HG02938 (cell line): ENCODE measurements at regions not wholly inside any gene's neighbourhood (a gene's known extent, or its start where the extent isn't known, plus 50 kb on each side); places are given as distances from the start of the nearest gene placed in this dataset.
A peak's percentile ranks its signal among the peaks of the same experiment; 100 is the strongest.
"Not testable (repeated sequence)": the region's sequence is repeated elsewhere in the genome, so short reads cannot be mapped to it uniquely, and the experiment has no call there.

ENCODE experiments used
- ATAC-seq: cut with Tn5 transposase; IDR thresholded peaks from one replicate; pipeline ENCODE4 v1.9.1; 2021; ENCODE audit warnings: mild to moderate bottlenecking, moderate library complexity; ENCODE audit not compliant: unreplicated experiment

DNA sequence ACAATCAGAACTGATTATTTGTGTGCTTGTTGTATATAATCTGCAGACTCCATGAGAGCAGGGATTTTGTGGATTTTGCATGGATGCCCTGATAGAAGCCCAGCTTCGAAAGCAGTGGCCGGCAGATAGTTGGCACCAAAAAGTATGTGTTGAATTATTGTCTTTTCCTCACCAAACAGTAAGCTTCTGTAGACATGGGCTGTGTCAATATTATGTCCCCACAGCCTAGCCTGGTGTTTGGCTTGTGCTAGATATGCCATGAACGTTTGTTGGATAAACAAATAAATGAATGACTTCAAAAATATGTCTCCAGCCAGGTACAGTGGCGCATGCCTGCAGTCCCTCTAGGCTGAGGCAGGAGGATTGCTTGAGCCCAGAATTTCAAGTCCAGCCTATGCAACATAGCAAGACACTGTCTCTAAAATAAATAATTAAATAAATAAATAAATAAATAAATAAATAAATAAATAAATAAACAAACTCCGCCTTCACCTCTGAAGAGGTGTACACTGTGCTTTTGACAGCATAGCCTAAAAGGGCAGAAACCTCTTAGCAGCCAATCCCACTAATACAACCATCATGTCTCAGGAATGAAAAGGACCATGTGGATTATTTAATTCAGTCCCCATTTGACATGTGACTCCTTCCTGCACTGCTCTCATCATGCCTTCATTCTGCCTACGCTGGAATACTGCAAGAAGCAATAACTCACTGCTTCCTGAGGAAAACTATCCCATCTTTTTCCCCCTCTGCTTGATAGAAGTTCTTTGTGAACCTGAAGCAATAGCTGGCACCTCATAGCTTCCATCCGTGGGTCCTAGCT, 335.2 kb downstream of the FBXW7 start:
- ATAC-seq, result no peak

DNA sequence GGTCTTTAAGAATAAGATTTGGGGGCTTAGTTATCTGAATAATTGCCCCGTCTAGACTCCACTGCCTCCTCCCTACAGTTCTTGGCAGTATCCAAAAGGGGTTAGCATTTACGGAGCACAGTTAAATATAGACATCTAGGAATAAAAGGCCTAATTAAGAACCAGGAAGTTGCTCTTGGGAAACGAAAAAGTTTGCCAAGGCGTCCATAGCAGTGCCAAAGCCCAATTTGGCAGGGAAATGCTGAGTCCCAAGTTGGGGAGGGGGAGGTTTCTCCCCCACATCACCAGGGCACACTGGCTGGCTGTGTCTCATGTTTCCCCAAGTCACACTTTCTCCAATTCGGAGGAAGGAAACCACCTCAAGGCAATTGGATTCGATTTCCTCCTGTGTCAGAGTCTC, 338.7 kb downstream of the FBXW7 start:
- no peak for ATAC-seq

DNA sequence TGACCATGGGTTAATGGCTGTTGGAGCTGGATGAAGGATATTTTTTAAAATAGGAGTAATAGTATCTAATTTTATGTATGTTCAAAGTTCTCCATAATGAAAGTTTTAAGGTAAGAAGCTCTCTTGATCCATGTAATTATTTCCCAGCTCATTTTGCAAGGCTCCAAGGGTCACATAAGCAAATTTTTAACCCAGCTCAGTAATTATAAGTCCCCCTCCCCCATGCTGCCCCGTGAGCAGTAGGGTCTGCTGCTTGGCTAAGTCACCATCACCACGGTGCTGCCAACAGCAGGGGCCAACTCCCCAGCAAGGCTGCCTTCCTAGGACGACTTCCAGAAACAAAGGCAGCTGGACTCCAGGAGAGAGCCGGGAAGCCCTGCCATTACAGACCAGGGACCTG, 340.0 kb downstream of the FBXW7 start:
- no peak for ATAC-seq

DNA sequence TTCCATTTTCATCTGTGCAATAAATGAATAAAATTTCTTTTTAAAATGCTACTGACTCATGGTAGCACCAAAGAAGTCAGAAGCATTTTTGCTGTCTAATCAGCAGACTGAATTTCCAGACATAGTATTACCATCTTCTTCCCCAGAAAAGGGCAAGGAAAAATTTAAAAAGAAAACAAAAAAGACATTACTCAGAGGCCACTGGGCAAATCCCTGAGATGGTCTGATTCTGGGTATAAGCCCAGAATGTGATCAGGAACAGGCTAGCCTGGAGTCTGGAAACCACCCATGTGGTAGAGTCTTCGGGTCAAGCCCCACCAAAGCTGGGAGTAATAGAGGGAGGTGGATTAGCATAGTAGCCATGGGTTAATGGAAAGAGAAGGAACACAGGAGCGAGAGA, 342.8 kb downstream of the FBXW7 start:
- ATAC-seq, result no peak

DNA sequence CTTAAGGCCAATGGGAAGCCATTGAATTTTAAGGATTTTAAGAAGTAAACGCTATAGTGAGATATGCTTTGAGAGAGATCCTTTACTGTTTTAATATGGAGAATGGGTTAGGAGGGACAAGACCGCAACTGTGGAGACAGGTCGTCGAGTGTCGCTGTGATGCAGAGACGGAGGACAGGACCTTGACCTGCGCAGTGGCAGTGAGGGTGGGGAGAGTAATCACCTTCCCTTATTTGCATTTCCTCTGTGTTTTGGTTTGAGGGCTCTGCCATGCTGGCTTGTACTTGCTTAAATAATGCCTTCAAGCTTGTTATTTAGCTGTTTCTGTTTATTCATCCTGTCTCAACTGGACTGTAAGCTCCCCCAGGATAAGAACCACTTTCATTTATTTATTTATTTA, 345.0 kb downstream of the FBXW7 start:
- no peak for ATAC-seq

DNA sequence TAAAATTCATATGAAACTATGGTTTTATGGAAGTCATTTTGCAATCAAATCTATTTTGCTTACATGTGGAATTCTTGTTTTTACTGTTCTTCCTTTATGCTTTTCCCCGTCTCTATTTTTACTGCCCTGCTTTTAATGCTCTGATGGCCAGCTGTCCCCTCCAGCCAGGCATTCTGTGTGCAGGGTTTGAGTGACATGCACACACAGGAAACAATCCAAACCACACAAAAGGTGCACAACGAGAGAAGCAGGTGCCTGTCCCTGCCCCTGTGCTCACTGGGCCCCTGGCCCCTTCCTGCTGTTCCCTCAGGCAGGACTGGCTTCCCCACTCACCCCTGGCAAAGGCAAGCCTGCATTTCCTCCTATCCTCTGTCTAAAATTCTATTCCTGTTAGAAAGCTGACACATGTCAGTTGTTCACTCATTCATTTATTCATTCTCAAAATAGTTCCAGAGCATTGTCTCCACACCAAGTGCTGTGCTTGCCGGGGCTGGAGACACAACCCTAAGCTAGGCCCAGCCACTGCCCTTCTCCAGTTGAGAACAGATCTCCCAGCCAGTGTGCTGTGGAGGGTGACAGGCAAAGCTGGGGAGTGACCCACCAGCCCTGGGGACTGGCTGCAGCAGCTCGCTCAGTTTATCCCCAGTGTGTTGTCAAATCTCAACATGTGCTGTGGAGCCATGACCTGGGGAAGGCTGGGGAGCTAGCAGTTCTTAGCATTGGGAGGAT, 346.3 kb downstream of the FBXW7 start:
- ATAC-seq, result peak; percentile 73

DNA sequence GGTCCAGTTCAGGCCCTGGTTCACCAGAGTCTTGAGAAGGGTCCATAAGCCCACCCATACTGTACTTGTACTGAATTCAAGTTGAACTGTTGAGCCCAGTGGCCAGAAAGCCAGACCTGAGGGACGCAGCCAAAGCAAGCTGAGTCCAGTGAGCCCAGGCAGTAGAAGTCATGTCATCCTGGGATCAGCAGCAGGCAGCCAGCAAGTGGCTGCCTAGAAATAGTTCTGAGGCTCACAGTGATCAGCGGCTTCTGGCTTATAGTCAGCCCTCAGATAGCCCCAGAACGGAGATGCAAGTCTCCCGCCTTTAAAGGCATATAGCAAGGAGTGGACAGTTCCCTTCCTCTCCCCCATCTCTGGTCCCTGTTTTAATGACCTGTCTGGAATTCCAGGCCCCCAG, 347.1 kb downstream of the FBXW7 start:
- ATAC-seq, result no peak

DNA sequence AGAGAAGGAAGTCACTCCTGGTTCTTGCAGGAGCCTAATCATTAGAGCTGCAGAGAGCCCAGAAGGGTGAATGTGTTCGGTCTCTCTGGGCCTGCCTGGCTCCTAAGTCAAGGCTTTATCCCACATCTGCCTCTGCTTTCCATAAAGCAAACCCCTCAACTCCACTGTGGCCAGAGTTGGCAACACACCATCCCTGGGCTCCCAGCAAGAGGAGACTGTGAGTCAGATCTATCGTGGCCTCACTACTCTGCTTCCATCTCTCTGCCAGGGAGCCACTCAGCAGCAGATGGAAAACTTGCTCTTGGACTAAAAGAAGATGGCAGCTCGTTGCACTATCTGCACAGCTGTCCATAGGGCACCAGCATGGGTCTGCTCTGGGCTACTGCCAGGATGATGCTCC, 348.2 kb downstream of the FBXW7 start:
- no peak for ATAC-seq

DNA sequence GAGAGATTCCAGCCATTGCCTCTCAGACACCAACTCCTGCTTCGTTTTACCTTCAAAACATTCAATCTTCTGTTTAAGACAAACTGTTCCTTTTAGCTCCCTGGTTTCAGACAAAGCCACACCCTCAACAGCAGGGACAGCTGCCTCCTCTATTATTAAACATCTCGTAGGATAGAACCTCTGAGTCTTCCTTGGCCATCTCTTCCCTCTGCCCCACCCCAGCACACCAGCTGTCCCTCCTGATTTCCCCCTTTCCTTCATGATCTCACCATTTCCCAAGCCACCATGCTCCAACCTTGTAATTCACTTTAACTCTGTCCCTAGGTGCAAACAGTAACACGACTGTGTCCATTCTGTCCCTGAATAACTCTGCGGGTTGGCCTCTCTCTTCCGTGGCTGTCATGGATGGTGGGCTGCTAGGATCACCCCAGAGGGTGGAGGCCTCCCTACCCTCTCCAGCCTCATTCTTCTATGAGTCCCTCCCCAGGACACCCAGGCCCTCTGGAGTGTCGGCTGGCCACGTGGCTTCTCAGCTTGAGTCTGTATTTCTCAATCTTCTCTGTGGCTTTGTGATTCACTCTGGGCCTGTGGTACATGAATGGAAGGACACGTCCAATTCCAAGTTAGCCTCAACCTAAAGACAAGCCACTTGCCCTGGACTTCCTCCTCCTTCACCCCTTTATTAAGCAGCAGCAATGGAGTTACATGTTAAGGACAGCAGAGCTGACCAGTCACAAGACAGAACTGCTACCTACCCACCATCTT, 349.9 kb downstream of the FBXW7 start:
- ATAC-seq, result no peak

DNA sequence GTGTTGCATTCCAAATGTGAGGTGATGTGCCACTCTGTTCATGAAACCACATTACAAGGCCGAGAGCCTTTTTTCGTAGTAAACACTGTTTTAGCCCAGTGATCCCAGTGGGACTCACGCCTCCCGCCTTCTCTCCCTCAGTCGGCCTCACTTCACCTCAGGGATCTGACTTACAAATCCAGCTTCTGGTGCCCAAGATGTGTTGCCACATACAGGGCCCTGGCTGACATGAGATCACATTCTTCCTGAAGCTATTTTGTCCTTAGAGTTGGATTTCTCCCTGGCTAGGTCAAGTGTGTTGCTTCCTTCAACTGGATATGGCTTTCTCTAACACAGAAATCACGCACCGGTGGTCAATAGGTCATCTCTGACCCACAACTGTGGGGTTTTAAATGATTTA, 354.7 kb downstream of the FBXW7 start:
- no peak for ATAC-seq

DNA sequence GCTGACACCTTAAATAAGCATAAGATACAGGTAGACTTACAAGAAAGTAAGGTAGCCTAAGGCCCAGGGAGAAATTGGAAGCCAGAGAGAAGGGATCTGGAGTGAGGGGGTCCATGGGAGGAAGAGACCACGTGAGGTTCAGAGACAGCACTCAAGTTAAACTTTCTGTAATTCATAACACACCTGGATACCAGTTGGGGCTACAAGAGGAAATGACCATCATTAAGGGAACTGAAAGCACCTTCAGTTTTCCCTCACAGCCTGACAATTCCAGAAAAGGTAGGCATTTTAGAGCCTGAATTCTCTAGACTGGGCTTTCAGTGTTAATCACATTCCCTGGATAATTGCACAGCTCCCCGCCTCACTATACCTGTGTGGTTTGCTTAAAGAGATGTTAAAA, 355.5 kb downstream of the FBXW7 start:
- no peak for ATAC-seq

DNA sequence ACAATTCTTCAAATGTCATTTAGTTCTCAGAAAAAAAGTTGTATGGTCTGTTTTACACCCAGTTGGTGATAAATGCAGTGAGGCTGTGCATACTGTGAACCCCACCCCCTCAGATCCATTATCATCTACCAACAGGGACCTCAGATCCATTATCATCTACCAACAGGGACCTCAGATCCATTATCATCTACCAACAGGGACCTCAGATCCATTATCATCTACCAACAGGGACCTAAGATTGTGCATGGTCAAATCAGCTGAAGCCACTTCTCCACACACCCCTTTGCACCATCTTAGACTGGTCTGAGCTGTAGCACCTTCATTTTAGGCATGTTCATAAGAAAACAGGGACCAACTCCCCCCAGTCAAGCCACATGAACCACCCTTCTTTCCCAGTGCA, 358.4 kb downstream of the FBXW7 start:
- ATAC-seq, result not testable (repeated sequence)

DNA sequence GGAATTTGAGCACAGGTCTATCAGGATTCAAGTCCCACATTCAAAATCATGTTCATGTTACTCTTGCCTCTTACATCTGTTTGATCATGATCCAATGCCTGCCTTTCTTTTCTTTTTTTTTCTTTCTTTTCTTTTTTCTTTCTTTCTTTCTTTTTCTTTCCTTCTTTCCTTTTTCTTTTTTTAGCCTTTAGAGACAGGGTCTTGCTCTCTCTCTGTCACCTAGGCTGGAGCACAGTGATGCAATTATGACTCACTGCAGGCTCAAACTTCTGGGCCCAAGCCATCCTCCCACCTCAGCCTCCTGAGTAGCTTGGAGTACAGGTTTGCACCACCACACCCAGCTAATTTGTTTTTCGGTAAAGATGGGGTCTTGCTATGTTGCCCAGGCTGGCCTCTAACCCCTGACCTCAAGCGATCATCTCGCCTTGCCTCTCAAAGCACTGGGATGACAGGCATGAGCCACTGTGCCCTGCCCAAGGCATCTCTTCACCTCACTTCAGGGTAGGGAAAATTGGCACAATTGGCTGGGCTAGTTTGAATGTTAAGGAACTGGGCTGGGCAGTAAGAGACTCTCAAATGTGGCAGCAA, 359.2 kb downstream of the FBXW7 start:
- ATAC-seq, result no peak

DNA sequence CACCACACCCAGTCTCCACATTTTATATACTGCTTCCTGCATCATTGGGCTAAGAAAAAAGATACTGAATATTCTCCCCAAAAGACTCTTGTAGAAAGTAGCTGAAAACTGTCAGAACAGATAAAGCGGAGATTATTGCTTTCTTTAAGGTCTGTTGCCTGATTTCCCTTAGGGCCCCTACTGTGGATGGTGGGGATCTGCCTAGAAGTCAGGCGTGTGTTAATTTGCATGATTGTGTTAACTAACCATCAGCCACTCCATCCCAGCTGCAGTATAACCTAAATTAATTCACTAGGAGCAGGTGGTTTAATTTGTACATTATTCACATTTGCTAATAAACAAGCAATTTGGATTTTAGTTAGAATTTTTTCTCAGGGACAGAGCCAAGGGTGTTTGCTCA, 360.3 kb downstream of the FBXW7 start:
- ATAC-seq, result no peak

DNA sequence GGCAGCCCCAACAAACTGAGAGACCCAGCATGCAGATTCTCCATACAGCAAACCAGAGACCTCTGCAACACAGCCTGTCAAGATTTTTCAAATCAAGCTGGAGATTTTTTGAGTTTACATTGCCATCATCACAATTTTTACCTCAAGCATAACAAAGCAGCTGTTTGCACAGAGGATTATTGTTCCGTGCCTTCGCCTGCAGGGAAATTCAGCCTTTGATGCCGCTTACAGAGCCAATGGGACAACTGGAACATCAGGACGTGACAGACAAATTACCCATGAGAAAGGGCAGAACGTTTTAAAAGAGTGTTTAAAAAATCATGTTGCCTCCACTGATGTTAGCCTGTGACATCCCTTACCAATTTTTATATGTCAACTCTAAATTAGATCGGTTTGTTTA, 363.7 kb downstream of the FBXW7 start:
- no peak for ATAC-seq

DNA sequence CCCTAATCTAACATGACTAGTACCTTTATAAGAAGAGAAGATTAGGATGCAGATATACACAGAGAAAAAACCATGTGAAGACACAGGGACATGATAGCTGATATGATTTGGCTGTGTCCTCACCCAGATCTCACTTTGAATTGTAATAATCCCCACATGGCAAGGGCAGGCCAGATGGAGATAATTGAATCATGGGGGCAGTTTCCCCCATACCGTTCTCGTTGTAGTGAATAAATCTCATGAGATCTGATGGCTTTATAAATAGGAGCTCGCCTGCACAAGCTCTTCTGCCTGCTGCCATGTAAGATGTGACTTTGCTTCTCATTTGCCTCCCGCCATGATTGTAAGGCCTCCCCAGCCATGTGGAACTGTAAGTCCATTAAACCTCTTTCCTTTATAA, 364.3 kb downstream of the FBXW7 start:
- ATAC-seq, result no peak

DNA sequence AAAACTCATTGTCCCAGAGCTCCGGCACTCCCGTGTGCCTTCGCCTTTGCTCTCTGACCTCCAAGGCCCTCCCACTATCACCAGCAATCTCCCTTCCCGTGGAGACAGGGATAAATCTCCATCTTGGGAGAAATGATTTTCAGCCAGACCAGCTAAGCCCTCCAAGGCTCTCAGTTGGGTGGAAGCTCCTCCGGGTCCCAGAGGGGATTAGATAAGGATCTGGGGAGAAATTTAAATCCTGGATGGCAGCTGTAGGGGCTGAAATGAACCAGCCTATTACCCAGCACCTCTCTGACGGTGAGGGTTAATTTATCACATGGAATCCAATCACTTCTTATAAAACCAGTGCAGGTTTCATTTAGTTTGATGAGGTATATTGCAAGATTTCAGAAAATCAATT, 366.2 kb downstream of the FBXW7 start:
- no peak for ATAC-seq

DNA sequence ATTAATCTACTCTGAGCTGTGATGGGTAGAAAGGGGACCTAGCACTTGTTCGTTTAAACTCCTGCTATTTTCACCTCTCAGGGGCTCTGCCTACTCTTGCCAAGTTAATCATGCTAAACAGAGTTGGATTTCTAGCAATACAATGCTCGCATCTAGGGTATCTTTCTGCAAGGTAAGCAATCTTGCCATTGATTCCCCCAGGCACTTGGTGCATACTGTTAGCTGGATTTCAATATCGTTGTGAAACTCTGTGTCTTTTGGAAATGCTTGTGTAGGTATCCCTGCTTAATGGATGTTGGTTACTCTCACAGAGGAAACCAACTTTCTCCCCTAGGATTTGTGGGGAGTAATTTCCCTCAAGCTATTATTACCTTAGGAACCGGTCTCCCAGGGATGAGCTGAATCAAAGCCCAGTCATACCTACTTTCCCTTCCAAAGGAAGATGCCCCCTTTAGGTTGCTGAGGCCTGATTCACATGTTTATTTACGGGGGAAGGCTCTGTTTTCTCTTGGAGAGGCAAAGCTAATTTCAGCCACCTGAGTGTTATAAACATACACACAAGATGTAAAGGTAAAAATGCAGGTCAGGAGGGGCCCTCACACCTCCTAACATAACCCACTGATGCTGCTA, 366.8 kb downstream of the FBXW7 start:
- no peak for ATAC-seq

DNA sequence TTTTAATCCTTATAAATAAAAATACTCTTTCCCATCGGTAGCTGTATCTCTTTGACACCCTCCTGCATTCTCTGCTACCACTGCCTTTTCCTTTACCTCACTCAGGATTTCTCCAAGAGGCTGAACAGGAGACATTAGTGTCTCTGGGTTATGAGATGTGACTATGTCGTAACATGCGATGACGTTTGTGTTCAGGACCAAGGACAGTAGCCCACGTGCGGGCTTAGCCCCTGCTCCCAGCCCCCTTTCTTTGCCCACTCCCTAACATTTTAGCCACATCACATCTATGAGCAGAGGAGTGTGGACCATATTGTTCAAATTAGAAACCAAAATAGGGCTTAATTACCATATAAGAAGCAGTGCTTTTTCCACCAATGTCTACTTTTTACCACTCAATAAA, 369.3 kb downstream of the FBXW7 start:
- no peak for ATAC-seq

DNA sequence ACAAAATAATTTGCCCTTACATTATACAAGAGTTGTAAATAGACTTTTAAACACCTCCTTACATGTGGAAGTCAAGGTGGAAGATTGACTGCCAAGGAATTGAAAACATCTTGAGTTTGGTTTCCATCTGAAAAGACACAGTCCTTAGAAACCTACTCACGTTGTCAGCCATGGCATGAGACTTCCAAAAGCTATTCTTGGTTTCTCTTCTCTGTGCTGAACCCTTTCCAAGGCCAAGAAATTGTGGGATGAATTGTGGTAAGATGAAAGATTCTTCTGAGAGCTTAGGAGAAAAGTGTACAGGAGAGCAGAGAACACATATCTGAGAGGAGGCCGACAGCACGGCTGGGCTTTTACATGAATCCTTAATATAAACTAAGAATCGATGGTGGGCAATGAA, 370.0 kb downstream of the FBXW7 start:
- ATAC-seq, result no peak

DNA sequence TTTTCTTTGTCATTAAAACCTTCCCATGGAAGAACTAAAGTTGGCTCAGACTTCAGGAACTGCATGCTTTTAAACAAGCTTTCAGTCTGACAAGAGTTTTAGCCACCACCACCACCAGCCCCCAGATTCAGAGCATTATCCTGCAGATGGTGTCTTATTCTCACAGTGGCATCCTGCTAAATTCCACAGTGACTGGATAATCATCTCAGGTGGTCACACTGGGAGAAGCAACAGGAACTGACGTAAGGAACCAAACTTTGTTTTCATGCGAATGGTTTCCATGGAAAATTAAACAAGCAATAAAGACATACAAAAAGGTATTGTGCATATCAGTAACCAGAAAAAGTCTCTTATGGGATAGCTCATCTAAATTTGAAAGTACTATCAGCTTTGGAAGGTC, 370.7 kb downstream of the FBXW7 start:
- no peak for ATAC-seq
